Inflammatory macrophage treated with lipopolysaccharide for 1 hour (primary cell): ENCODE measurements at regions not wholly inside any gene's neighbourhood (a gene's known extent, or its start where the extent isn't known, plus 50 kb on each side); places are given as distances from the start of the nearest gene placed in this dataset.
"Not testable (repeated sequence)": the region's sequence is repeated elsewhere in the genome, so short reads cannot be mapped to it uniquely, and the experiment has no call there.

Experiments
- DNase-seq, 2 donors: peaks; one replicate each; pipeline ENCODE4 v3.0.0-alpha.2; 2020 to 2022

GRCh38 chr3:172579753-172580152 is 56.5 kb upstream of the TNFSF10 start:
- not testable (repeated sequence) for DNase-seq

GRCh38 chr3:172578714-172579113 is 55.5 kb upstream of the TNFSF10 start:
- DNase-seq = not testable (repeated sequence)

- peak; percentile 49 to 57 for DNase-seq
These were observed 54.8 kb upstream of the TNFSF10 start for GRCh38 chr3:172577987-172578570.

- no peak for DNase-seq
These were observed 52.1 kb upstream of the TNFSF10 start for GRCh38 chr3:172575375-172575774.

GRCh38 chr3:172573422-172573821 is 50.2 kb upstream of the TNFSF10 start:
- no peak for DNase-seq
